Glutamatergic neuron (in vitro differentiated cells): ENCODE measurements at regions not wholly inside any gene's neighbourhood (a gene's known extent, or its start where the extent isn't known, plus 50 kb on each side); places are given as distances from the start of the nearest gene placed in this dataset.

Source experiments
- DNase-seq: peaks from one replicate; pipeline ENCODE4 v3.0.0; 2022
- H3K27ac Mint-ChIP-seq: one replicate; pipeline ENCODE4 v1.8.0; 2020; ENCODE audit warnings: mild to moderate bottlenecking, mixed read lengths, inconsistent platforms; ENCODE audit not compliant: unreplicated experiment
- H3K27me3 Mint-ChIP-seq: one replicate; pipeline ENCODE4 v1.8.0; 2020; ENCODE audit warnings: mild to moderate bottlenecking, moderate library complexity, mixed read lengths, inconsistent platforms; ENCODE audit not compliant: unreplicated experiment
- H3K36me3 Mint-ChIP-seq: one replicate; pipeline ENCODE4 v1.8.0; 2020; ENCODE audit warnings: mild to moderate bottlenecking, mixed read lengths, inconsistent platforms; ENCODE audit not compliant: unreplicated experiment
- H3K4me1 Mint-ChIP-seq: one replicate; pipeline ENCODE4 v1.8.0; 2020; ENCODE audit warnings: mild to moderate bottlenecking, low read depth, mixed read lengths, inconsistent platforms; ENCODE audit not compliant: unreplicated experiment
- H3K4me3 Mint-ChIP-seq: one replicate; pipeline ENCODE4 v1.8.0; 2020; ENCODE audit warnings: mild to moderate bottlenecking, mixed read lengths, inconsistent platforms; ENCODE audit not compliant: unreplicated experiment
- H3K9me3 Mint-ChIP-seq: one replicate; pipeline ENCODE4 v1.8.0; 2020; ENCODE audit warnings: mild to moderate bottlenecking, moderate library complexity, mixed read lengths, inconsistent platforms; ENCODE audit not compliant: unreplicated experiment
- TF ChIP-seq, protein P1 (sequence below): fragments of 200-600 bp; sonication (generic); IDR thresholded peaks from one replicate; pipeline ENCODE4 v1.5.0; 2021; ENCODE audit not compliant: partially characterized antibody, unreplicated experiment

DNA sequence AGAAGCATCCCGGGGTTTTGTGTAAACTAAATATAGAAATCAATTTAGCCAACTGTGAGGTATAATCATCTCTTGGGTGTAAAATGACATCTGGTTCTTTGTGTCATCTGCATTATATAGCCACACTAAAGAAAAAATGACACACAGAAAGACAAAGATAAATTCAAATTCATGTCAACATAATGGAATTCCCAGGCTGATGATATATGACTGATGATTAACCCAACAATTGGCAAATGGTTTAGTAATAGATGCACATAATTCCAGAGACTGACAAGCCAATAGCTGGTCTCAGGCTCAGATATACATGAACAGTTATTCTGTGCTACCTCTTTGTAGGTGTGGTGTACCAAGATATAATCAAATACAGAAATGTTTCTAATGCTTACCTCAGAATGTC, 375.4 kb upstream of the PITX2 start:
- no peaks in the 10 kb centered on the region for H3K9me3 Mint-ChIP-seq
- no peaks in the 10 kb centered on the region for H3K27me3 Mint-ChIP-seq
- no peak overlapping the region for H3K4me3 Mint-ChIP-seq
- H3K36me3 Mint-ChIP-seq = no peaks in the 10 kb centered on the region
- peaks cover 9% of the 10 kb centered on the region for H3K4me1 Mint-ChIP-seq
- TF ChIP-seq, protein P1, sequence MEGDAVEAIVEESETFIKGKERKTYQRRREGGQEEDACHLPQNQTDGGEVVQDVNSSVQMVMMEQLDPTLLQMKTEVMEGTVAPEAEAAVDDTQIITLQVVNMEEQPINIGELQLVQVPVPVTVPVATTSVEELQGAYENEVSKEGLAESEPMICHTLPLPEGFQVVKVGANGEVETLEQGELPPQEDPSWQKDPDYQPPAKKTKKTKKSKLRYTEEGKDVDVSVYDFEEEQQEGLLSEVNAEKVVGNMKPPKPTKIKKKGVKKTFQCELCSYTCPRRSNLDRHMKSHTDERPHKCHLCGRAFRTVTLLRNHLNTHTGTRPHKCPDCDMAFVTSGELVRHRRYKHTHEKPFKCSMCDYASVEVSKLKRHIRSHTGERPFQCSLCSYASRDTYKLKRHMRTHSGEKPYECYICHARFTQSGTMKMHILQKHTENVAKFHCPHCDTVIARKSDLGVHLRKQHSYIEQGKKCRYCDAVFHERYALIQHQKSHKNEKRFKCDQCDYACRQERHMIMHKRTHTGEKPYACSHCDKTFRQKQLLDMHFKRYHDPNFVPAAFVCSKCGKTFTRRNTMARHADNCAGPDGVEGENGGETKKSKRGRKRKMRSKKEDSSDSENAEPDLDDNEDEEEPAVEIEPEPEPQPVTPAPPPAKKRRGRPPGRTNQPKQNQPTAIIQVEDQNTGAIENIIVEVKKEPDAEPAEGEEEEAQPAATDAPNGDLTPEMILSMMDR = no peak
- no peak for DNase-seq
- no peak overlapping the region for H3K27ac Mint-ChIP-seq

DNA sequence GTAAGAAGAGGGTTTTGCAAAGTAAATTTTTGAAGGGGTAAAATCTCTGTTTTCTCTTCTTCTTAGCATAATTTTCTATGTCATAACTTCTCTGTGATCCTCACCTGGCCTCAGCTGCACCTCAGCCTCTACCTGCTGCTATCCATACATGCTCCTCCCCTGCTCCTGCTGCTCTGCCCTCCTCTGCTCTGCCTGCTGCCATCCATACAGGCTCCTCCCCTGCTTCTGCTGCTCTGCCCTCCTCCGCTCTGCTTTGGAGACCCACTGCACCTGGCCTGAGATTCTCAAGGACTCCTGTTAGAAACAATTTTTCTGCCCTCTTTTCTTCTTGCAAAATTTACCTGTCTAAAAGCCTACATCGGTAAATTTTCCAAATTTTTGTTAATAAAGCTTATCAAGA, 388.6 kb upstream of the PITX2 start:
- TF ChIP-seq, protein P1 = no peak
- H3K27ac Mint-ChIP-seq = no peak overlapping the region

DNA sequence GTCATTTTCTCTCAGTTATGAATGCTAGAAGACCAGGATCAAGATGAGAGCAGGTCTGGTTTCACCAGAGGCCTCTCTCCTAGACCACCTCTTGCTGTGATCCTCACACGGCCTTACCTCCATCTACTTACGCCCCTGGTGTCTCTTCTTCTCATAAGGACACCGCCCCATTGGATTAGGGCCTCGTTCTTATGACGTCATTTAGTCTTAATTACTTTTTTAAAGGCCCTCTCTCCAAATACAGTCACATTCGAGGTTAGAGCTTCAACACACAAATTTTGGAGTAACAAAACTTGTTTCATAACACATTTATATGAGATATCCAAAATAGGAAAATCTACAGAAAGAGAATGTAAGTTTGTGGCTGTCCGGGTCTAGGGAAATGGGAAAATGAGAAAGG, 391.0 kb upstream of the PITX2 start:
- Mint-ChIP-seq H3K36me3 (no peaks in the 10 kb centered on the region), H3K4me3 (no peak overlapping the region), H3K4me1 (no peaks in the 10 kb centered on the region), H3K27ac (no peak overlapping the region), H3K27me3 (no peaks in the 10 kb centered on the region), H3K9me3 (no peaks in the 10 kb centered on the region)
- DNase-seq = no peak
- TF ChIP-seq, protein P1 = no peak

More for the DNA sequence above, 388.6 kb upstream of the PITX2 start:
- no peak overlapping the region for H3K4me3 Mint-ChIP-seq
- H3K9me3 Mint-ChIP-seq = no peaks in the 10 kb centered on the region
- DNase-seq = no peak
- no peaks in the 10 kb centered on the region for H3K4me1 Mint-ChIP-seq
- H3K27me3 Mint-ChIP-seq = no peaks in the 10 kb centered on the region
- no peaks in the 10 kb centered on the region for H3K36me3 Mint-ChIP-seq

DNA sequence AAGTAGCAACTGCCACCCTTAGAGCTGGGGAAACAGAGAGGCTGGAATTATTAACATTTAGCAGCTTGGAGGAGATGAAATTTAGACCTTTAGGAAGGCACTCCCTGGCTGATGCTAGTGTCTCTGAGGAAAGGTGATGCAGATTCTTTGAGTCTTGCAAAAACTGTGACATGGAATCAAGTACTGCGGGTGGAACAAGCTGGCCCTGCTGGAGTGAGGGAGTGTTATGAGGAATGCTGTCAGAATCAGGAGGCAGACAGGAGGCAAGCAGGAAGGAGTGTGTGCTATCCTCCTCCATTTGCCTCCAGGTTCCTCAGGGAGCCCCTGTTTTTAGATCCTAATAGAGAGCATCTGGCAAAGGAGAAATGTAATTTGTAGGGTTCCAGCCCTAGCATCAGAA, 391.7 kb upstream of the PITX2 start:
- no peak overlapping the region for H3K27ac Mint-ChIP-seq

DNA sequence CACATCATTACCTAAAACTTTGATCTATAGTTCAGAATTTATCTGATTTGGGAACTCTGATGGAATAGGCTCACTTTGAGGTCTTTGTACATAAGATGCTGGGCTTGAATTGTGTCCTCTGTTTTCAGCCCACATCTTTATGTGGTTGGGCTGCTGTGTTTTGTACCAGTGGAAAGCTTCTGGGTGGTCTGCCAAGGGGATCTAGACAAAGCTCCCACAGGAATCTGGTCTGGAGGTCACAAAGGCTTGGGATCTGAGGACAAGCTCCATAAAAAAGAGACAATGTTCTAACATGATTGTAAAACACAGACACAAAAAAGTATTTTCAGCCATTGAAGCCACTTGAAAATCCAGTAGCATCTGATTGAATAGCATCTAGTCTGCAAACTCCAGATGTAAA, 393.5 kb upstream of the PITX2 start:
- H3K4me3 Mint-ChIP-seq = no peak overlapping the region
- H3K4me1 Mint-ChIP-seq = no peaks in the 10 kb centered on the region
- peaks cover 1% of the 10 kb centered on the region for H3K27me3 Mint-ChIP-seq
- no peaks in the 10 kb centered on the region for H3K9me3 Mint-ChIP-seq
- no peaks in the 10 kb centered on the region for H3K36me3 Mint-ChIP-seq
- no peak overlapping the region for H3K27ac Mint-ChIP-seq
- TF ChIP-seq, protein P1 = no peak
- DNase-seq = no peak

More for the DNA sequence above, 391.7 kb upstream of the PITX2 start:
- TF ChIP-seq, protein P1 = no peak
- no peak overlapping the region for H3K4me3 Mint-ChIP-seq
- H3K27me3 Mint-ChIP-seq = no peaks in the 10 kb centered on the region
- no peaks in the 10 kb centered on the region for H3K4me1 Mint-ChIP-seq
- H3K36me3 Mint-ChIP-seq = no peaks in the 10 kb centered on the region
- DNase-seq = no peak
- H3K9me3 Mint-ChIP-seq = no peaks in the 10 kb centered on the region
